Right lobe of liver (tissue), 6 donors: ENCODE measurements at regions not wholly inside any gene's neighbourhood (a gene's known extent, or its start where the extent isn't known, plus 50 kb on each side); places are given as distances from the start of the nearest gene placed in this dataset.

ENCODE experiments used
- ATAC-seq, 4 donors: fragments of 200-7000 bp; cut with Tn5 transposase; one replicate each; pipeline ENCODE4 v1.9.1; 2020; ENCODE audit warnings: mild to moderate bottlenecking in 4 of 4, moderate library complexity in 4 of 4
- DNase-seq, 3 donors: peaks; one replicate each; pipeline ENCODE4 v3.0.0-alpha.2; 2020
- H3K27ac ChIP-seq, 3 donors: fragments of 200-600 bp; one replicate each; pipeline ENCODE4 v1.8.0; 2022
- H3K27me3 ChIP-seq, 2 donors: fragments of 200-600 bp; one replicate each; pipeline ENCODE4 v1.8.0; 2022
- H3K36me3 ChIP-seq, 4 donors: fragments of 200-600 bp; sonication (generic) in 1 of 4; one replicate each; pipeline versions ENCODE4 v1.5.1 to v1.8.0; 2017 to 2022; ENCODE audit warnings: control low read depth in 1 of 4
- H3K4me1 ChIP-seq, 4 donors: fragments of 200-600 bp; sonication (generic) in 1 of 4; one replicate each; pipeline versions ENCODE4 v1.5.1 to v1.8.0; 2017 to 2022; ENCODE audit warnings: control low read depth in 1 of 4
- H3K4me3 ChIP-seq, 3 donors: fragments of 200-600 bp; one replicate each; pipeline ENCODE4 v1.8.0; 2022
- H3K9me3 ChIP-seq, 4 donors: fragments of 200-600 bp; sonication (generic) in 1 of 4; one replicate each; pipeline versions ENCODE4 v1.5.1 to v1.8.0; 2017 to 2022; ENCODE audit warnings: control low read depth in 1 of 4
- CTCF ChIP-seq, 4 donors: fragments of 200-600 bp in 3 of 4; fragments of 450-650 bp in 1 of 4; IDR thresholded peaks; one replicate each; pipeline versions ENCODE4 v1.5.1 to v1.8.0; 2016 to 2022; ENCODE audit warnings: antibody characterized with exemption in 4 of 4, mild to moderate bottlenecking in 2 of 4
- POLR2A ChIP-seq: fragments of 450-650 bp; IDR thresholded peaks from one replicate; pipeline ENCODE4 v1.6.1; 2017; ENCODE audit warnings: antibody characterized with exemption, mild to moderate bottlenecking
- WGBS: methylation state at CpG from one replicate; pipeline ENCODE4 v1.1.6; 2018; ENCODE audit warnings: low coverage, low lambda C conversion rate; ENCODE audit not compliant: insufficient coverage; ENCODE audit errors: missing lambda C conversion rate; 5-methylcytosine and 5-hydroxymethylcytosine counted together
- intact Hi-C, 2 donors: fragments of 100-400 bp; cut with DNase I; formaldehyde crosslinking; loops; one replicate each; pipeline versions ENCODE4 v1.11.2 to v1.14.1; 2022
- donor health status: DM: no; HTN: yes; CAD: no.
- donor health status: DM: no; HTN: no; CAD: no.
- donor health status: DM: no; HTN: no; CAD: no.
- donor health status: DM: no; HTN: yes; CAD: no.
- donor health status: DM: no; HTN: yes; CAD: no.

- 37% methylated on average over 3 of the region's 5 CpGs for WGBS
- ATAC-seq = no peak
Observed at GRCh38 chr13:64410276-64411053, 2819.7 kb downstream of the PCDH9 start.

GRCh38 chr13:64397701-64398100 lies 2832.4 kb downstream of the PCDH9 start:
- intact Hi-C loops = no loop called here
- ATAC-seq = no peak
- no peak overlapping the region for H3K27ac ChIP-seq
- H3K4me1 ChIP-seq = no peaks in the 10 kb centered on the region
- no peaks in the 10 kb centered on the region for H3K9me3 ChIP-seq
- DNase-seq = no peak
- TF ChIP-seq CTCF (IDR thresholded peaks at IDR 0.05) = no peak
- no peak for TF ChIP-seq POLR2A
- H3K27me3 ChIP-seq = no peaks in the 10 kb centered on the region
- no peak overlapping the region for H3K4me3 ChIP-seq
- 18% methylated on average over 2 of the region's 2 CpGs for WGBS
- no peaks in the 10 kb centered on the region for H3K36me3 ChIP-seq

More at GRCh38 chr13:64410276-64411053, 2819.7 kb downstream of the PCDH9 start:
- intact Hi-C loops = no loop called here
- no peak overlapping the region for H3K27ac ChIP-seq
- TF ChIP-seq CTCF (IDR thresholded peaks at IDR 0.05) (no peak), POLR2A (no peak)
- no peaks in the 10 kb centered on the region for H3K9me3 ChIP-seq
- no peaks in the 10 kb centered on the region for H3K36me3 ChIP-seq
- H3K27me3 ChIP-seq = no peaks in the 10 kb centered on the region
- no peak for DNase-seq
- no peaks in the 10 kb centered on the region for H3K4me1 ChIP-seq
- H3K4me3 ChIP-seq = no peak overlapping the region

GRCh38 chr13:64377606-64378005 lies 2852.5 kb downstream of the PCDH9 start:
- DNase-seq = no peak
- Histone ChIP-seq H3K4me3 (no peak overlapping the region), H3K9me3 (no peaks in the 10 kb centered on the region), H3K4me1 (no peaks in the 10 kb centered on the region), H3K27me3 (no peaks in the 10 kb centered on the region), H3K27ac (no peak overlapping the region), H3K36me3 (no peaks in the 10 kb centered on the region)
- WGBS = 53% methylated on average over 1 of the region's 1 CpG
- TF ChIP-seq POLR2A (no peak), CTCF (IDR thresholded peaks at IDR 0.05) (no peak)
- intact Hi-C loops = no loop called here
- no peak for ATAC-seq

- no peak overlapping the region for H3K4me3 ChIP-seq
- H3K27ac ChIP-seq = no peak overlapping the region
- H3K9me3 ChIP-seq = no peaks in the 10 kb centered on the region
- H3K4me1 ChIP-seq = no peaks in the 10 kb centered on the region
- intact Hi-C loops = no loop called here
- H3K27me3 ChIP-seq = no peaks in the 10 kb centered on the region
- DNase-seq (no peak), ATAC-seq (no peak)
- no peak for TF ChIP-seq CTCF (IDR thresholded peaks at IDR 0.05)
- no peak for TF ChIP-seq POLR2A
- no peaks in the 10 kb centered on the region for H3K36me3 ChIP-seq
- WGBS = 6% methylated on average over 2 of the region's 2 CpGs
Observed at GRCh38 chr13:64371461-64371860, 2858.7 kb downstream of the PCDH9 start.
